D341Med (cell line): ENCODE measurements at regions not wholly inside any gene's neighbourhood (a gene's known extent, or its start where the extent isn't known, plus 50 kb on each side); places are given as distances from the start of the nearest gene placed in this dataset.
"Not testable (repeated sequence)": the region's sequence is repeated elsewhere in the genome, so short reads cannot be mapped to it uniquely, and the experiment has no call there.

ENCODE experiments used
- DNase-seq: peaks from one replicate; pipeline ENCODE4 v3.0.0; 2012; ENCODE audit warnings: low spot score

DNA sequence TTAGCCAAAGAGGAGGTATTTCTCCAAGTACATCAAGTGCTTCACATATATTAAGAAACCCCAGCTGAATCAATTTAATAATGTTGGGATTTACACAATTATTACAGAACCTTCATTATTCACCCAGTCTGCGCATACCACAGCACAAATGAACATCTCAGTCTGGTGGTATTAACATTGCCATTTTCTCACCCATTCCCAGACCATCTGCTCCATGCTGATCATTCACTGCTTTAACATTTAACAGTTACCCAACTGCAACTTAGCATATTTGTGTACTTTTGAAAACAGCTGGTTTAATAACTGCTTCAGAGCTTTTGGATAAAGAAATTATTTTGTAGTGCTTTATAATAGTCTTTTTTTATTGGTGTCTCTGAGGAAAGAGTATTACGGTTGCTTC is 1072.1 kb downstream of the NXPH1 start:
- DNase-seq, result no peak

GRCh38 chr7:9507290-9507689 is 1073.9 kb downstream of the NXPH1 start:
- no peak for DNase-seq

- DNase-seq, result no peak
Observed at GRCh38 chr7:9516662-9517061, 1083.3 kb downstream of the NXPH1 start.

DNA sequence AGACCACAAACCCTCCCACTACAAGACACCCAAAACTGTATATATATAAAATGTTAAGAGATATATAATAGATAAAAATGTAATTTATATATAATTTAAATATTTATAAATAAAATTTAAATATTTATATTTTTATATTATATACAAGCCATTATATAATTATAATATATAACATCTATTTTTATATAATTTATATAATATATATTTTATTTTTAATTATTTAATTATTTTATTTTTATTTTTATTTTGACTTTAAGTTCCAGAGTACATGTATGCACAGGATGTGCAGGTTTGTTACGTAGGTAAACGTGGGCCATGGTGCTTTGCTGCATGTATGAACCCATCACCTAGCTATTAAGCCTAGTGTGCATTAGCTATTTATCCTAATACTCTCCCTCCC is 1090.2 kb downstream of the NXPH1 start:
- no peak for DNase-seq

GRCh38 chr7:9552431-9552830 is 1119.0 kb downstream of the NXPH1 start:
- DNase-seq, result not testable (repeated sequence)

- no peak for DNase-seq
Observed at GRCh38 chr7:9557853-9558252, 1124.4 kb downstream of the NXPH1 start.

- DNase-seq, result no peak
Observed at GRCh38 chr7:9575716-9576115, 1142.3 kb downstream of the NXPH1 start.

- DNase-seq, result no peak
Observed at GRCh38 chr7:9582824-9583223, 1149.4 kb downstream of the NXPH1 start.

DNA sequence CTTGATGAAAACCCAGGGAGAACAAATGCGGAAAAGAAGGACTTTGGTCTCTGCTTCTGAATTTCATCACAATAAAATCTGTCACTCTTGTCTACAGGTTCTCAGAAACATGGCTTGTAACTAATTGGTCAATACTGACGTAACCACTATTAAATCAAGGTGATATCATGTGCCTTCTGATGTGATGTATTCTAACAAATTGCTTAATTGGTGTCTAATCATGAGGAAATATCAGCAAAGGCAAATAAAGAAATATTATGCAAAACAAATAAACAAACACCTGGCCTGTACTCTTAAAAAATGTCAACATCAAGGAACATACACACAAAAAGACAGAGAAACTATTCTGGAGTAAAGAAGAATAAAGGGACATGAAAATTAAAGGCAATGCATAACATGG is 1165.0 kb downstream of the NXPH1 start:
- no peak for DNase-seq

DNA sequence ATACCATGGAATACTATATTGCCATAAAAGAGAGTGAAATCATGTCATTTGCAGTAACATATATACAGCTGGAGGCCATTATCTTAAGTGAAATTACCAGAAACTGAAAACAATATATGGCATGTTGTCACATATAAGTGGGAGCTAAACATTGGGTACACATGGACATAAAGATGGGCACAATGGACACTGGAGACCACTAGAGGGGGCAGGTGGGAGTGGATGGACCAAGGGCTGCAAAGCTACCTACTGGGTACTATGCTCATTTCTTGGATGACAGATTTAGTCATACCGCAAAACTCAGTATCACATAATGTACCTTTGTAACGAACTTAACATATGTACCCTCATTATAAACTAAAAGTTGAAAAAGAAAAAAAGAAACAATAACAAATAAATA is 1167.6 kb downstream of the NXPH1 start:
- no peak for DNase-seq

- no peak for DNase-seq
Observed at GRCh38 chr7:9603291-9603690, 1169.9 kb downstream of the NXPH1 start.

- DNase-seq, result no peak
Observed at GRCh38 chr7:9608560-9608959, 1175.2 kb downstream of the NXPH1 start.

GRCh38 chr7:9620899-9621298 is 1187.5 kb downstream of the NXPH1 start:
- not testable (repeated sequence) for DNase-seq

DNA sequence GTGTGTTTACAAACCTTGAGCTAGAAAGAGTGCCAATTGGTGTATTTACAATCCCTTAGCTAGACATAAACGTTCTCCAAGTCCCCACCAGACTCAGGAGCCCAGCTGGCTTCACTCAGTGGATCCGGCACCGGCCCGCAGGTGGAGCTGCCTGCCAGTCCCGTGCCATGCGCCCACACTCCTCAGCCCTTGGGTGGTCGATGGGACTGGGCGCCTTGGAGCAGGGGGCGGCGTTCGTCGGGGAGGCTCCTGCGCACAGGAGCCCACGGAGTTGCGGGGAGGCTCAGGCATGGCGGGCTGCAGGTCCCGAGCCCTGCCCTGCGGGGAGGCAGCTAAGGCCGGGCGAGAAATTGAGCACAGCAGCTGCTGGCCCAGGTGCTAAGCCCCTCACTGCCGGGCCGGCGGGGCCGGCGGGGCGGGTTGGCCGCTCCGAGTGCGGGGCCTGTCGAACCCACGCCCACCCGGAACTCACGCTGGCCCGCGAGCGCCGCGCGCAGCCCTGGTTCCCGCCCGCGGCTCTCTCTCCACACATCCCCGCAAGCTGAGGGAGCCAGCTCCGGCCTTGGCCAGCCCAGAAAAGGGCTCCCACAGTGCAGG is 1188.0 kb downstream of the NXPH1 start:
- DNase-seq, result not testable (repeated sequence)

GRCh38 chr7:9621927-9622326 is 1188.5 kb downstream of the NXPH1 start:
- DNase-seq, result no peak

DNA sequence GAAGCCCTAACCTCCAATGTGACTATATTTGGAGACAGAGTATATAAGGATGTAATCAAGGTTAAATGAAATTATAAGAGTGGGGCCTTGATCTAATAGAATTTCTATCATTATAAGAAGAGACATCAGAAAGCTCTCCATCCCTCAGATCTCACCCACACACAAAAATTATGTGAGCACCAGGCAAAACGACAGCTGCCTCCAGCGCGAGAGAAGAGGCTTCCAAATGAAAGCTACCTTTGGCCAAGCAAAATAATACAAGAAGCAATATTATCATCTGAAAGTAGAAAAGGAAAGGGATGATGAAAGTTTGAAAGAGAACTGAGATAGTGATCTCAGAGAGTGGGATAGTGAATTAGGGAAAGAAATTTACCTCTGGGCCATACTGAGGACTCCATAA is 1192.5 kb downstream of the NXPH1 start:
- no peak for DNase-seq

GRCh38 chr7:9645756-9646155 is 1212.3 kb downstream of the NXPH1 start:
- no peak for DNase-seq

GRCh38 chr7:9657257-9657656 is 1223.8 kb downstream of the NXPH1 start:
- no peak for DNase-seq

- DNase-seq, result no peak
Observed at GRCh38 chr7:9671979-9672917, 1238.8 kb downstream of the NXPH1 start.

- DNase-seq, result no peak
Observed at GRCh38 chr7:9680713-9681112, 1247.3 kb downstream of the NXPH1 start.

DNA sequence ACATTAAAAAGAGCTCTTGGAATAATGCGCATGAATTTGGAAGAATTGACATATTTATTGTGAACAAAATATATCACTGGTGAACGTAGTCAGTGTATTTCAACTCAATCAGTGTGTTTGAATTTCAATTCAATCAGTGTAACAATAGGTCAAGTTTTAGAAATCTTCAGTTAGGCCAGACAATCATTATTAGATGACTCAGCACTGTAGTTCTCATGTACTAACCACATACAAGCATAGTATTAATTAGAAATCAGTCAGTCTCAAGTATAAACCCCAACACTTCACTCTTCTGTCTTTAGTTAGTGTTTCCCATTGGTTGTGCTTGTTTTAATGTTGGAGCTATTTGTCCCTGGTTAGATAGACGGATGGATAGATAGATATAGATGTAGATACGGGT is 1247.9 kb downstream of the NXPH1 start:
- DNase-seq, result no peak

DNA sequence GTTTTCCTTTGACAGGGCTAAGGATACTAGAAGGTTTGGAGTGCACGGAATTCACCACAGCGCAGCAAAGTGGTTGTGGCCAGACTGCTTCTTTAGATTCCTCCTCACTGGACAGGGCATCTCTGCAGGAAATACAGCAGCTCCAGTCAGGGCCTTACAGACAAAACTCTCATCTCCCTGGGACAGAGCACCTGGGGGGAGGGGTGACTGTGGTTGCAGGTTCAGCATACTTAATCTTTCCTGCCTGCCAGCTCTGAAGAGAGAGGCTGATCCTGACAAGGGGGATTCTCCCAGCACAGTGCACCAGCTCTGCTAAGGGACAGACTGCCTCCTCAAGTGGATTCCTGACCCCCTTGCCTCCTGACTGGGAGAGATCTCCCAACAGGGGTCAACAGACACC is 1257.9 kb downstream of the NXPH1 start:
- DNase-seq, result no peak

GRCh38 chr7:9698375-9698774 is 1265.0 kb downstream of the NXPH1 start:
- DNase-seq, result no peak

DNA sequence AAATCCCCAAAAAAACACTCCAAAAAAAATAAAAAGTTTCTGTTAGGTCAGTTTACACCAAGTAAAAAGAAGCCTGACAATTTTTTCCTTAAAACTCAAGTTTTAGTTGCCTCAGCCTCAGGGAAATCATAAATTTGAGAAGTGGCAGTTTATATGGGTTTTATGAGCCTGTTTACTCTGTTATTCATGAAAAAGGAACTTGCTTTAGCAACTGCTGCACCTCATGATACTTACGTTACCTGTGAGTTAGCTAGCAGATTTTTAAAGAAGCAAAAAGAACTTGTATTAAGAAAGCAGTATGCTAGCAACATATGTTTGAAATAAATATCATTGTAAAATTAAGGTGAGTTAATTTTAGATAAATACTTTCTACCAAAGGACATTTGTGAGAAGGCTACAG is 1264.5 kb upstream of the PHF14 start:
- no peak for DNase-seq
